Panc1 (cell line): ENCODE measurements at regions not wholly inside any gene's neighbourhood (a gene's known extent, or its start where the extent isn't known, plus 50 kb on each side); places are given as distances from the start of the nearest gene placed in this dataset.

ENCODE experiments used
- POLR2AphosphoS5 ChIP-seq: IDR thresholded peaks from 2 replicates; pipeline ENCODE4 v1.6.1; 2012; ENCODE audit warnings: mild to moderate bottlenecking, low read depth, low read length, moderate library complexity
- SIN3A ChIP-seq: IDR thresholded peaks from 2 replicates; pipeline ENCODE4 v1.6.1; 2012; ENCODE audit warnings: low read depth, mild to moderate bottlenecking, low read length, moderate library complexity, borderline replicate concordance; ENCODE audit not compliant: insufficient read depth
- TF ChIP-seq, protein P1 (sequence below): fragments of 450-650 bp; IDR thresholded peaks from 2 replicates; pipeline ENCODE4 v1.5.1; 2017; ENCODE audit warnings: mild to moderate bottlenecking
- TF ChIP-seq, protein P2 (sequence below), 2 experiments: IDR thresholded peaks; 2 replicates each; pipeline ENCODE4 v1.6.1; 2011 to 2012; ENCODE audit warnings: low read depth in 2 of 2, control low read depth in 1 of 2, low read length in 1 of 2, mild to moderate bottlenecking in 1 of 2, moderate library complexity in 1 of 2; ENCODE audit not compliant: insufficient read depth in 1 of 2

GRCh38 chr3:68151359-68151758 lies 496.9 kb upstream of the SUCLG2 start:
- TF ChIP-seq, protein P1, sequence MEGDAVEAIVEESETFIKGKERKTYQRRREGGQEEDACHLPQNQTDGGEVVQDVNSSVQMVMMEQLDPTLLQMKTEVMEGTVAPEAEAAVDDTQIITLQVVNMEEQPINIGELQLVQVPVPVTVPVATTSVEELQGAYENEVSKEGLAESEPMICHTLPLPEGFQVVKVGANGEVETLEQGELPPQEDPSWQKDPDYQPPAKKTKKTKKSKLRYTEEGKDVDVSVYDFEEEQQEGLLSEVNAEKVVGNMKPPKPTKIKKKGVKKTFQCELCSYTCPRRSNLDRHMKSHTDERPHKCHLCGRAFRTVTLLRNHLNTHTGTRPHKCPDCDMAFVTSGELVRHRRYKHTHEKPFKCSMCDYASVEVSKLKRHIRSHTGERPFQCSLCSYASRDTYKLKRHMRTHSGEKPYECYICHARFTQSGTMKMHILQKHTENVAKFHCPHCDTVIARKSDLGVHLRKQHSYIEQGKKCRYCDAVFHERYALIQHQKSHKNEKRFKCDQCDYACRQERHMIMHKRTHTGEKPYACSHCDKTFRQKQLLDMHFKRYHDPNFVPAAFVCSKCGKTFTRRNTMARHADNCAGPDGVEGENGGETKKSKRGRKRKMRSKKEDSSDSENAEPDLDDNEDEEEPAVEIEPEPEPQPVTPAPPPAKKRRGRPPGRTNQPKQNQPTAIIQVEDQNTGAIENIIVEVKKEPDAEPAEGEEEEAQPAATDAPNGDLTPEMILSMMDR, result no peak
- no peak for TF ChIP-seq SIN3A
- TF ChIP-seq POLR2AphosphoS5, result no peak
- TF ChIP-seq, protein P2, sequence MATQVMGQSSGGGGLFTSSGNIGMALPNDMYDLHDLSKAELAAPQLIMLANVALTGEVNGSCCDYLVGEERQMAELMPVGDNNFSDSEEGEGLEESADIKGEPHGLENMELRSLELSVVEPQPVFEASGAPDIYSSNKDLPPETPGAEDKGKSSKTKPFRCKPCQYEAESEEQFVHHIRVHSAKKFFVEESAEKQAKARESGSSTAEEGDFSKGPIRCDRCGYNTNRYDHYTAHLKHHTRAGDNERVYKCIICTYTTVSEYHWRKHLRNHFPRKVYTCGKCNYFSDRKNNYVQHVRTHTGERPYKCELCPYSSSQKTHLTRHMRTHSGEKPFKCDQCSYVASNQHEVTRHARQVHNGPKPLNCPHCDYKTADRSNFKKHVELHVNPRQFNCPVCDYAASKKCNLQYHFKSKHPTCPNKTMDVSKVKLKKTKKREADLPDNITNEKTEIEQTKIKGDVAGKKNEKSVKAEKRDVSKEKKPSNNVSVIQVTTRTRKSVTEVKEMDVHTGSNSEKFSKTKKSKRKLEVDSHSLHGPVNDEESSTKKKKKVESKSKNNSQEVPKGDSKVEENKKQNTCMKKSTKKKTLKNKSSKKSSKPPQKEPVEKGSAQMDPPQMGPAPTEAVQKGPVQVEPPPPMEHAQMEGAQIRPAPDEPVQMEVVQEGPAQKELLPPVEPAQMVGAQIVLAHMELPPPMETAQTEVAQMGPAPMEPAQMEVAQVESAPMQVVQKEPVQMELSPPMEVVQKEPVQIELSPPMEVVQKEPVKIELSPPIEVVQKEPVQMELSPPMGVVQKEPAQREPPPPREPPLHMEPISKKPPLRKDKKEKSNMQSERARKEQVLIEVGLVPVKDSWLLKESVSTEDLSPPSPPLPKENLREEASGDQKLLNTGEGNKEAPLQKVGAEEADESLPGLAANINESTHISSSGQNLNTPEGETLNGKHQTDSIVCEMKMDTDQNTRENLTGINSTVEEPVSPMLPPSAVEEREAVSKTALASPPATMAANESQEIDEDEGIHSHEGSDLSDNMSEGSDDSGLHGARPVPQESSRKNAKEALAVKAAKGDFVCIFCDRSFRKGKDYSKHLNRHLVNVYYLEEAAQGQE (IDR thresholded peaks at IDR 0.05; ENCODE audit: insufficient read depth in 1 of 2, low read depth in 2 of 2, low read length in 1 of 2), result no peak
